ENCODE measurements at regions not wholly inside any gene's neighbourhood (a gene's known extent, or its start where the extent isn't known, plus 50 kb on each side); places are given as distances from the start of the nearest gene placed in this dataset.

- H3K4me1 ChIP-seq (ENCODE audit: control insufficient read depth, extremely low read depth, insufficient read depth, low read length): no peaks in the 10 kb centered on the region
- no TSS peak for BruUV-seq (replicated peaks)
- intact Hi-C loops (cut with micrococcal nuclease) (no loop called here), dilution Hi-C loops (cut with MboI; ENCODE audit: extremely low pct_ligation_motif_present, low sequenced_read_pairs) (no loop called here)
- ChIA-PET CTCF (no interaction called here), POLR2A (no interaction called here)
- FAIRE-seq: no peak
- TF ChIP-seq JUN (IDR thresholded peaks at IDR 0.05; ENCODE audit: borderline replicate concordance, insufficient read depth, insufficient read length, low read depth): no peak
- TF ChIP-seq MAX (IDR thresholded peaks at IDR 0.05; ENCODE audit: insufficient read depth, insufficient read length): no peak
- TF ChIP-seq GATA2 (IDR thresholded peaks at IDR 0.05; ENCODE audit: insufficient read depth, insufficient read length, low read depth, low read length): no peak
- no peak for TF ChIP-seq MYC (IDR thresholded peaks at IDR 0.05; ENCODE audit: low read depth, low read length)
- no peak for TF ChIP-seq POLR2A (IDR thresholded peaks at IDR 0.05; ENCODE audit: low read depth, low read length)
- TF ChIP-seq EZH2 (IDR thresholded peaks at IDR 0.05; ENCODE audit: borderline replicate concordance, low read depth, low read length, severe bottlenecking): no peak
- TF ChIP-seq FOS (IDR thresholded peaks at IDR 0.05; ENCODE audit: borderline replicate concordance, insufficient read depth, low read length): no peak
- TF ChIP-seq POLR2AphosphoS5 (IDR thresholded peaks at IDR 0.05; ENCODE audit: insufficient read depth, low read depth, low read length): no peak
- no peak for TF ChIP-seq CTCF (IDR thresholded peaks at IDR 0.05; ENCODE audit: extremely low read depth in 1 of 2, insufficient read depth in 1 of 2, low read depth in 1 of 2, low read length in 2 of 2)
- H3K9me3 ChIP-seq (replicated peaks; ENCODE audit: control insufficient read depth, insufficient read depth, low read length): no peaks in the 10 kb centered on the region
- no peaks in the 10 kb centered on the region for H3K9me1 ChIP-seq (replicated peaks; ENCODE audit: control insufficient read depth, extremely low read depth, insufficient read depth, low read length)
- H3K4me3 ChIP-seq (replicated peaks in 1 of 3; ENCODE audit: insufficient read depth in 1 of 3, low read depth in 1 of 3, low read length in 3 of 3): no peak overlapping the region
- no peaks in the 10 kb centered on the region for H3K79me2 ChIP-seq (ENCODE audit: control insufficient read depth, insufficient read depth, low read length)
- no peak overlapping the region for H3K27ac ChIP-seq (ENCODE audit: insufficient read depth, low read depth, low read length)
- no peak overlapping the region for H2AFZ ChIP-seq (ENCODE audit: low read depth, low read length)
- no peak overlapping the region for H3K4me2 ChIP-seq (ENCODE audit: insufficient read depth, low read length)
- no peak for DNase-seq (ENCODE audit: low read depth, low spot score)
- H3K9ac ChIP-seq (replicated peaks; ENCODE audit: extremely low read depth, insufficient read depth, low read length): no peak overlapping the region
- no peaks in the 10 kb centered on the region for H4K20me1 ChIP-seq (replicated peaks; ENCODE audit: control insufficient read depth, extremely low read depth, insufficient read depth, low read length)
- H3K27me3 ChIP-seq (ENCODE audit: control insufficient read depth in 2 of 2, insufficient read depth in 2 of 2, low read length in 2 of 2): no peaks in the 10 kb centered on the region
- H3K36me3 ChIP-seq (ENCODE audit: control insufficient read depth in 2 of 2, extremely low read depth in 1 of 2, insufficient read depth in 2 of 2, low read length in 2 of 2): no peaks in the 10 kb centered on the region
Observed at GRCh38 chr2:12107939-12108338, 361.5 kb downstream of the LPIN1 start.

All from endothelial cell of umbilical vein (primary cell).